Ovary (tissue), 3 donors: ENCODE measurements at regions not wholly inside any gene's neighbourhood (a gene's known extent, or its start where the extent isn't known, plus 50 kb on each side); places are given as distances from the start of the nearest gene placed in this dataset.

Experiments used
- CTCF ChIP-seq, 3 donors: fragments of 450-650 bp in 2 of 3; fragments of 200-600 bp in 1 of 3; IDR thresholded peaks; one replicate each; pipeline versions ENCODE4 v1.5.1 to v1.8.0; 2016 to 2022; ENCODE audit warnings: antibody characterized with exemption in 3 of 3, mild to moderate bottlenecking in 1 of 3
- POLR2A ChIP-seq: fragments of 450-650 bp; IDR thresholded peaks from one replicate; pipeline ENCODE4 v1.6.1; 2017; ENCODE audit warnings: antibody characterized with exemption, mild to moderate bottlenecking, moderate library complexity
- donor health status: DM: no; HTN: no; CAD: no.

DNA sequence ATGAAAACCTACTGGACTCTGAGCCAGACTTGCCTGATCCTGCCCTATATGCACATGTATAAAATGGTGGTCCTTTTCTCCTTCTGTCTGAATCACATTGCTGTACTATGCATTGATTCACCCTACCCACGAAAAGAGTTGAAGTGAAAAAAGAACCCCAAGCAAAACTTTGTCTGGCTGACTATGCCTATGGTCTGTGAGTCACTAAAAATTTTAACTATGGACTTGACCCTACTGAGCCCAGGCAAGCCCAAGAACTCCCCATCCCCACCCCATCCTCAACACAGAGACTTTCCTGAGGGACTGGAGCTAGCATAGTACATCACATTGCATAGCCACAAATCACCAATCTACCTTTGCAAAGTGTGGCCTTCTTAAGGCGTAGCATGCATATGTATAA is 116.6 kb upstream of the TENM3 start:
- TF ChIP-seq POLR2A (no peak), CTCF (IDR thresholded peaks at IDR 0.05) (no peak)
